Uterus (tissue), 2 donors: ENCODE measurements at regions not wholly inside any gene's neighbourhood (a gene's known extent, or its start where the extent isn't known, plus 50 kb on each side); places are given as distances from the start of the nearest gene placed in this dataset.

Experiments used
- POLR2A ChIP-seq, 2 donors: fragments of 450-650 bp; IDR thresholded peaks; one replicate each; pipeline ENCODE4 v1.6.1; 2016; ENCODE audit warnings: antibody characterized with exemption in 2 of 2, mild to moderate bottlenecking in 1 of 2, moderate library complexity in 1 of 2
- TF ChIP-seq, protein P1 (sequence below), 4 experiments: fragments of 200-600 bp in 2 of 4; fragments of 450-650 bp in 2 of 4; sonication (generic) in 2 of 4; IDR thresholded peaks; one replicate each; pipeline ENCODE4 v1.5.1; 2016 to 2019; ENCODE audit warnings: antibody characterized with exemption in 4 of 4, mild to moderate bottlenecking in 2 of 4, moderate library complexity in 1 of 4

DNA sequence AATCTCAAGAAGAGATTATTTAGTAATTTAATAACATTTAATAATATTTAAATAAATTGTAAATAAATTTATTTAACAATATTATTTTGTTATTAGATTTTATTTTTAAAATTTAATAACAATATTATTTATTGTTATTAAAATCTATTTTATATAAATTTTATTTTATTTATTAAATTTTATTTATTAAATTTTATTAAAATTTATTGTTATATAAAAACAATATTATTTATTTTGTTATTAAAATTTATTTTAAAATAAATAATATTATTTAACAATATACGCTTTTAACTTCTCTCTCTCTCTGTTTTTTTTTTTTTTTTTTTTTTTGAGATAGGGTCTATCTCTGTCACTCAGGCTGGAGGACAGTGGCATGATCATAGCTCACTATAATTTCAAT is 347.1 kb upstream of the LRRC7 start:
- TF ChIP-seq, protein P1, sequence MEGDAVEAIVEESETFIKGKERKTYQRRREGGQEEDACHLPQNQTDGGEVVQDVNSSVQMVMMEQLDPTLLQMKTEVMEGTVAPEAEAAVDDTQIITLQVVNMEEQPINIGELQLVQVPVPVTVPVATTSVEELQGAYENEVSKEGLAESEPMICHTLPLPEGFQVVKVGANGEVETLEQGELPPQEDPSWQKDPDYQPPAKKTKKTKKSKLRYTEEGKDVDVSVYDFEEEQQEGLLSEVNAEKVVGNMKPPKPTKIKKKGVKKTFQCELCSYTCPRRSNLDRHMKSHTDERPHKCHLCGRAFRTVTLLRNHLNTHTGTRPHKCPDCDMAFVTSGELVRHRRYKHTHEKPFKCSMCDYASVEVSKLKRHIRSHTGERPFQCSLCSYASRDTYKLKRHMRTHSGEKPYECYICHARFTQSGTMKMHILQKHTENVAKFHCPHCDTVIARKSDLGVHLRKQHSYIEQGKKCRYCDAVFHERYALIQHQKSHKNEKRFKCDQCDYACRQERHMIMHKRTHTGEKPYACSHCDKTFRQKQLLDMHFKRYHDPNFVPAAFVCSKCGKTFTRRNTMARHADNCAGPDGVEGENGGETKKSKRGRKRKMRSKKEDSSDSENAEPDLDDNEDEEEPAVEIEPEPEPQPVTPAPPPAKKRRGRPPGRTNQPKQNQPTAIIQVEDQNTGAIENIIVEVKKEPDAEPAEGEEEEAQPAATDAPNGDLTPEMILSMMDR (IDR thresholded peaks at IDR 0.05): no peak
- no peak for TF ChIP-seq POLR2A (IDR thresholded peaks at IDR 0.05)
